ENCODE measurements at regions not wholly inside any gene's neighbourhood (a gene's known extent, or its start where the extent isn't known, plus 50 kb on each side); places are given as distances from the start of the nearest gene placed in this dataset.
"Not testable (repeated sequence)": the region's sequence is repeated elsewhere in the genome, so short reads cannot be mapped to it uniquely, and the experiment has no call there.

GRCh38 chr2:16765356-16765755 lies 99.7 kb upstream of the CYRIA start:
- ATAC-seq (no peak), DNase-seq (ENCODE audit: low spot score) (no peak)
- intact Hi-C loops (cut with DNase I), result no loop called here

- DNase-seq (ENCODE audit: low spot score) (no peak), ATAC-seq (no peak)
- intact Hi-C loops (cut with DNase I), result no loop called here
Observed at GRCh38 chr2:16764487-16764886, 98.9 kb upstream of the CYRIA start.

GRCh38 chr2:16763493-16763899 lies 97.9 kb upstream of the CYRIA start:
- no peak for DNase-seq (ENCODE audit: low spot score)
- intact Hi-C loops (cut with DNase I), result no loop called here
- no peak for ATAC-seq

GRCh38 chr2:16763056-16763455 lies 97.4 kb upstream of the CYRIA start:
- DNase-seq (ENCODE audit: low spot score) (no peak), ATAC-seq (no peak)
- intact Hi-C loops (cut with DNase I), result no loop called here

- intact Hi-C loops (cut with DNase I), result no loop called here
- ATAC-seq (no peak), DNase-seq (ENCODE audit: low spot score) (no peak)
Observed at GRCh38 chr2:16760426-16760825, 94.8 kb upstream of the CYRIA start.

GRCh38 chr2:16756831-16757644 lies 91.4 kb upstream of the CYRIA start:
- DNase-seq (ENCODE audit: low spot score) (peak; percentile 90), ATAC-seq (peak; percentile 94)
- intact Hi-C loops (cut with DNase I), result loop anchor here (10.0 kb wide), 1 partner anchor 142 kb away; no protein-coding TSS in a partner anchor

- peak; percentile 79 for ATAC-seq
- intact Hi-C loops (cut with DNase I), result loop anchor here (10.0 kb wide), 1 partner anchor 141 kb away; no protein-coding TSS in a partner anchor
- peak; percentile 68 for DNase-seq (ENCODE audit: low spot score)
Observed at GRCh38 chr2:16755442-16755841, 89.8 kb upstream of the CYRIA start.

- not testable (repeated sequence) for DNase-seq (ENCODE audit: low spot score); ATAC-seq
- intact Hi-C loops (cut with DNase I), result loop anchor here (10.0 kb wide), 1 partner anchor 138 kb away; no protein-coding TSS in a partner anchor
Observed at GRCh38 chr2:16753025-16753424, 87.4 kb upstream of the CYRIA start.

- not testable (repeated sequence) for ATAC-seq; DNase-seq (ENCODE audit: low spot score)
- intact Hi-C loops (cut with DNase I), result loop anchor here (10.0 kb wide), 1 partner anchor 136 kb away; no protein-coding TSS in a partner anchor
Observed at GRCh38 chr2:16750925-16751214, 85.2 kb upstream of the CYRIA start.

- no peak for ATAC-seq
- intact Hi-C loops (cut with DNase I), result loop anchor here (10.0 kb wide), 1 partner anchor 136 kb away; no protein-coding TSS in a partner anchor
- no peak for DNase-seq (ENCODE audit: low spot score)
Observed at GRCh38 chr2:16750175-16750924, 84.7 kb upstream of the CYRIA start.

GRCh38 chr2:16748511-16749266 lies 83.1 kb upstream of the CYRIA start:
- ATAC-seq; intact Hi-C loops (cut with DNase I); DNase-seq (ENCODE audit: low spot score): not testable (repeated sequence)

- DNase-seq (ENCODE audit: low spot score) (no peak), ATAC-seq (no peak)
- intact Hi-C loops (cut with DNase I), result no loop called here
Observed at GRCh38 chr2:16747689-16748088, 82.1 kb upstream of the CYRIA start.

GRCh38 chr2:16747257-16747656 lies 81.6 kb upstream of the CYRIA start:
- intact Hi-C loops (cut with DNase I), result no loop called here
- no peak for ATAC-seq
- no peak for DNase-seq (ENCODE audit: low spot score)

- ATAC-seq, result no peak
- intact Hi-C loops (cut with DNase I), result no loop called here
- no peak for DNase-seq (ENCODE audit: low spot score)
Observed at GRCh38 chr2:16746833-16747232, 81.2 kb upstream of the CYRIA start.

GRCh38 chr2:16746329-16746728 lies 80.7 kb upstream of the CYRIA start:
- intact Hi-C loops (cut with DNase I), result no loop called here
- no peak for DNase-seq (ENCODE audit: low spot score)
- ATAC-seq, result no peak

- ATAC-seq, result no peak
- DNase-seq (ENCODE audit: low spot score), result no peak
- intact Hi-C loops (cut with DNase I), result no loop called here
Observed at GRCh38 chr2:16745466-16745865, 79.8 kb upstream of the CYRIA start.

- ATAC-seq (no peak), DNase-seq (ENCODE audit: low spot score) (no peak)
- intact Hi-C loops (cut with DNase I), result no loop called here
Observed at GRCh38 chr2:16744521-16744920, 78.9 kb upstream of the CYRIA start.

GRCh38 chr2:16742026-16742425 lies 76.4 kb upstream of the CYRIA start:
- DNase-seq (ENCODE audit: low spot score) (no peak), ATAC-seq (no peak)

GRCh38 chr2:16741498-16741897 lies 75.9 kb upstream of the CYRIA start:
- no peak for ATAC-seq
- intact Hi-C loops (cut with DNase I), result no loop called here
- DNase-seq (ENCODE audit: low spot score), result no peak

More at GRCh38 chr2:16742026-16742425, 76.4 kb upstream of the CYRIA start:
- intact Hi-C loops (cut with DNase I), result no loop called here
